HepG2 (cell line): ENCODE measurements at regions not wholly inside any gene's neighbourhood (a gene's known extent, or its start where the extent isn't known, plus 50 kb on each side); places are given as distances from the start of the nearest gene placed in this dataset.

Experiments used
- ATAC-seq: fragments of 200-7000 bp; cut with Tn5 transposase; 3 replicates; pipeline ENCODE4 v1.9.1; 2020; ENCODE audit warnings: mild to moderate bottlenecking, moderate library complexity
- BruUV-seq: library from RNA; stranded (reverse); fragments of 400-500 nt; replicated peaks from 2 replicates; lab custom pipeline; 2021; lab: Mats Ljungman, UMichigan
- CTCF ChIA-PET: fragments of 300-600 bp; formaldehyde crosslinking; extraction: SDS; loops from one replicate; lab custom pipeline; 2021; ENCODE audit warnings: low total read pairs, inconsistent platforms, low intra/inter-chr PET ratio; lab: Yijun Ruan, JAX
- POLR2A ChIA-PET: fragments of 350-600 bp; sonication (Branson Sonifier 250); formaldehyde crosslinking; loops from one replicate; lab custom pipeline; 2020; ENCODE audit warnings: antibody characterized with exemption, inconsistent platforms; lab: Yijun Ruan, JAX
- DNase-seq: peaks from one replicate; pipeline ENCODE4 v3.0.0-alpha.2; 2015; ENCODE audit warnings: low spot score
- FAIRE-seq: peaks from 3 replicates; lab custom pipeline; 2011; peaks lifted over from hg19 to GRCh38; lab: Jason Lieb, UNC
- H2AFZ ChIP-seq: one replicate; pipeline ENCODE4 v1.6.1; 2011; ENCODE audit warnings: low read length, inconsistent platforms
- H3K27ac ChIP-seq: fragments of 300-600 bp; 3 replicates; pipeline ENCODE4 v1.8.0; 2011; ENCODE audit warnings: mixed run types, mild to moderate bottlenecking, mixed read lengths, low read length, inconsistent platforms; ENCODE audit not compliant: insufficient read depth; ENCODE audit errors: extremely low read length
- H3K27me3 ChIP-seq, 2 experiments: fragments of 200-600 bp in 1 of 2; 2 replicates in 1 of 2; 3 replicates in 1 of 2; pipeline versions ENCODE4 v1.6.0 to v1.8.0; 2011; ENCODE audit warnings: low read length in 2 of 2, mild to moderate bottlenecking in 2 of 2, moderate library complexity in 2 of 2, inconsistent platforms in 1 of 2; ENCODE audit not compliant: insufficient read depth in 2 of 2, control insufficient read depth in 1 of 2
- H3K36me3 ChIP-seq, 2 experiments: fragments of 200-600 bp in 1 of 2; replicated peaks in 1 of 2; 2 replicates in 1 of 2; 3 replicates in 1 of 2; pipeline versions ENCODE4 v1.5.1 to v1.8.0; 2011; ENCODE audit warnings: low read length in 2 of 2, inconsistent platforms in 1 of 2; ENCODE audit not compliant: insufficient read depth in 2 of 2, control insufficient read depth in 1 of 2
- H3K4me1 ChIP-seq: 2 replicates; pipeline ENCODE4 v1.5.1; 2012; ENCODE audit warnings: low read length, inconsistent platforms; ENCODE audit not compliant: insufficient read depth
- H3K4me2 ChIP-seq: 2 replicates; pipeline ENCODE4 v1.6.0; 2011; ENCODE audit warnings: low read depth, low read length, inconsistent platforms
- H3K4me3 ChIP-seq, 3 experiments: fragments of 200-600 bp in 1 of 3; sonication (generic), shearing (Covaris generic) in 1 of 3; replicated peaks in 1 of 3; 2 replicates each; pipeline ENCODE4 v1.5.1; 2011 to 2016; ENCODE audit warnings: low read length in 3 of 3, inconsistent platforms in 2 of 3, low read depth in 2 of 3, mild to moderate bottlenecking in 2 of 3, control low read depth in 1 of 3, mixed read lengths in 1 of 3; ENCODE audit not compliant: insufficient read depth in 1 of 3
- H3K79me2 ChIP-seq: one replicate; pipeline ENCODE4 v1.6.1; 2011; ENCODE audit warnings: low read length, inconsistent platforms; ENCODE audit not compliant: insufficient read depth
- H3K9ac ChIP-seq: 2 replicates; pipeline ENCODE4 v1.6.0; 2011; ENCODE audit warnings: mild to moderate bottlenecking, low read depth, low read length, inconsistent platforms; ENCODE audit not compliant: insufficient read depth
- H3K9me3 ChIP-seq: 2 replicates; pipeline ENCODE4 v1.5.1; 2012; ENCODE audit warnings: mild to moderate bottlenecking, low read length
- H4K20me1 ChIP-seq: 2 replicates; pipeline ENCODE4 v1.6.0; 2011; ENCODE audit warnings: inconsistent platforms, mild to moderate bottlenecking, low read length, moderate library complexity; ENCODE audit not compliant: insufficient read depth
- EEA1 ChIP-seq: sonication (generic); formaldehyde crosslinking; IDR thresholded peaks from 2 replicates; pipeline ENCODE4 v1.5.1; 2020; ENCODE audit warnings: mild to moderate bottlenecking, missing genetic modification reagents, borderline replicate concordance
- GZF1 ChIP-seq: sonication (generic); formaldehyde crosslinking; IDR thresholded peaks from 2 replicates; pipeline ENCODE4 v1.5.1; 2020; ENCODE audit warnings: mild to moderate bottlenecking, missing genetic modification reagents
- NR2F2 ChIP-seq: IDR thresholded peaks from 2 replicates; pipeline ENCODE4 v1.6.1; 2012; ENCODE audit warnings: low read depth, inconsistent platforms, borderline replicate concordance
- ZNF205 ChIP-seq: IDR thresholded peaks from 2 replicates; pipeline ENCODE4 v1.6.1; 2018; ENCODE audit warnings: missing biosample characterization, missing genetic modification reagents
- ZNF484 ChIP-seq: sonication (generic); formaldehyde crosslinking; IDR thresholded peaks from 2 replicates; pipeline ENCODE4 v1.5.1; 2020; ENCODE audit warnings: mild to moderate bottlenecking, low read depth, missing genetic modification reagents, borderline replicate concordance
- ZNF501 ChIP-seq: sonication (generic); formaldehyde crosslinking; IDR thresholded peaks from 2 replicates; pipeline ENCODE4 v1.5.1; 2020; ENCODE audit warnings: mild to moderate bottlenecking, moderate library complexity, missing genetic modification reagents
- ZNF563 ChIP-seq: sonication (generic); formaldehyde crosslinking; IDR thresholded peaks from 2 replicates; pipeline ENCODE4 v1.8.0; 2022; ENCODE audit warnings: mild to moderate bottlenecking, moderate library complexity, missing genetic modification reagents
- ZSCAN20 ChIP-seq: sonication (generic); formaldehyde crosslinking; IDR thresholded peaks from 2 replicates; pipeline ENCODE4 v1.4.0; 2020; ENCODE audit warnings: missing genetic modification reagents, mild to moderate bottlenecking, borderline replicate concordance
- WGBS: methylation state at CpG from one replicate; pipeline ENCODE4 v1.1.6; 2017; ENCODE audit warnings: low lambda C conversion rate; 5-methylcytosine and 5-hydroxymethylcytosine counted together
- in situ Hi-C: cut with HindIII; loops from 2 replicates; pipeline ENCODE4 v1.10.0; 2017; ENCODE audit warnings: low pct_unique_long_range_greater_than_20kb; ENCODE audit not compliant: extremely low pct_ligation_motif_present
- intact Hi-C: fragments of 100-400 bp; cut with micrococcal nuclease; formaldehyde crosslinking; loops from one replicate; pipeline ENCODE4 v1.10.0; 2022; ENCODE audit not compliant: unreplicated experiment
- TF ChIP-seq, protein P1 (sequence below): sonication (generic); formaldehyde crosslinking; IDR thresholded peaks from 2 replicates; pipeline ENCODE4 v1.5.1; 2020; ENCODE audit warnings: missing genetic modification reagents, mild to moderate bottlenecking, borderline replicate concordance

DNA sequence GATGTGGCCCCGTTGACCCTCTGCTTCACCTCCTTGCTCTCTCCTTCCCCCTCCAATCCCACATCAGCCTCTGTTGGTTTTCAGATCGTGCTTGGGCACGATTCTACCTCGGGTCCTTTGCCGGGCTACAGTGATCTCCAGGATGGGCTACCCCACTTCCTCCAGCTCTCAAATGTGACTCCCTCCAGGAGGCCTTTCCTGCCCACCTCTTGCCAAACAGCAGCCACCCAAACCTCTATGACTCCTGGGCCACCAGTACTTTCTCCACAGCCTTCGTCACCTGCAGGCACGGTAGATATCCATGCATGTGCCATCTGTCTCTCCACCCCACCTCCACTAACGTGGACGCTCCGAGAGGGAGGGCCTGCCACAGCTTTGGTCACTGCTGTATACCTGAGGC lies 55.9 kb upstream of the NXT1 start:
- ChIA-PET CTCF (no interaction called here), POLR2A (no interaction called here)
- Histone ChIP-seq H3K79me2 (no peaks in the 10 kb centered on the region), H3K4me3 (no peak overlapping the region), H3K27ac (no peak overlapping the region), H2AFZ (no peak overlapping the region), H3K4me1 (peaks cover 7% of the 10 kb centered on the region), H4K20me1 (no peaks in the 10 kb centered on the region), H3K36me3 (no peaks in the 10 kb centered on the region), H3K9me3 (no peaks in the 10 kb centered on the region), H3K27me3 (peaks cover 0 to 5% of the 10 kb centered on the region in 2 experiments; a peak in 2 of 5 replicates), H3K4me2 (no peak overlapping the region), H3K9ac (no peak overlapping the region)
- no peak for ATAC-seq
- 37% methylated on average over 10 of the region's 10 CpGs for WGBS
- DNase-seq, result no peak
- in situ Hi-C loops (no loop called here), intact Hi-C loops (no loop called here)
- no TSS peak for BruUV-seq
- no peak for FAIRE-seq
- TF ChIP-seq GZF1 (CRISPR knock-in tag) (no peak), ZNF484 (CRISPR knock-in tag) (no peak), ZNF205 (CRISPR knock-in tag) (no peak), NR2F2 (no peak), ZSCAN20 (CRISPR knock-in tag) (no peak), ZNF563 (CRISPR knock-in tag) (no peak), EEA1 (CRISPR knock-in tag) (no peak), ZNF501 (no peak)
- TF ChIP-seq, protein P1, sequence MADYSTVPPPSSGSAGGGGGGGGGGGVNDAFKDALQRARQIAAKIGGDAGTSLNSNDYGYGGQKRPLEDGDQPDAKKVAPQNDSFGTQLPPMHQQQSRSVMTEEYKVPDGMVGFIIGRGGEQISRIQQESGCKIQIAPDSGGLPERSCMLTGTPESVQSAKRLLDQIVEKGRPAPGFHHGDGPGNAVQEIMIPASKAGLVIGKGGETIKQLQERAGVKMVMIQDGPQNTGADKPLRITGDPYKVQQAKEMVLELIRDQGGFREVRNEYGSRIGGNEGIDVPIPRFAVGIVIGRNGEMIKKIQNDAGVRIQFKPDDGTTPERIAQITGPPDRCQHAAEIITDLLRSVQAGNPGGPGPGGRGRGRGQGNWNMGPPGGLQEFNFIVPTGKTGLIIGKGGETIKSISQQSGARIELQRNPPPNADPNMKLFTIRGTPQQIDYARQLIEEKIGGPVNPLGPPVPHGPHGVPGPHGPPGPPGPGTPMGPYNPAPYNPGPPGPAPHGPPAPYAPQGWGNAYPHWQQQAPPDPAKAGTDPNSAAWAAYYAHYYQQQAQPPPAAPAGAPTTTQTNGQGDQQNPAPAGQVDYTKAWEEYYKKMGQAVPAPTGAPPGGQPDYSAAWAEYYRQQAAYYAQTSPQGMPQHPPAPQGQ, result no peak
